ENCODE measurements at regions not wholly inside any gene's neighbourhood (a gene's known extent, or its start where the extent isn't known, plus 50 kb on each side); places are given as distances from the start of the nearest gene placed in this dataset.
"Not testable (repeated sequence)": the region's sequence is repeated elsewhere in the genome, so short reads cannot be mapped to it uniquely, and the experiment has no call there.

GRCh38 chr1:60861961-60862567 lies 220.3 kb upstream of the NFIA start:
- no peak for DNase-seq (ENCODE audit: low read depth, low spot score)

GRCh38 chr1:60859111-60859510 lies 223.2 kb upstream of the NFIA start:
- DNase-seq (ENCODE audit: low read depth, low spot score): no peak

- no peak for DNase-seq (ENCODE audit: low read depth, low spot score)
Observed at GRCh38 chr1:60857851-60858250, 224.5 kb upstream of the NFIA start.

GRCh38 chr1:60850084-60850483 lies 232.3 kb upstream of the NFIA start:
- DNase-seq (ENCODE audit: low read depth, low spot score): no peak

GRCh38 chr1:60849401-60849800 lies 233.0 kb upstream of the NFIA start:
- DNase-seq (ENCODE audit: low read depth, low spot score): no peak

GRCh38 chr1:60848583-60849188 lies 233.7 kb upstream of the NFIA start:
- peak; percentile 62 for DNase-seq (ENCODE audit: low read depth, low spot score)

GRCh38 chr1:60847855-60848582 lies 234.3 kb upstream of the NFIA start:
- peak; percentile 24 for DNase-seq (ENCODE audit: low read depth, low spot score)

GRCh38 chr1:60847391-60847790 lies 235.0 kb upstream of the NFIA start:
- peak; percentile 47 for DNase-seq (ENCODE audit: low read depth, low spot score)

- not testable (repeated sequence) for DNase-seq (ENCODE audit: low read depth, low spot score)
Observed at GRCh38 chr1:60845659-60846058, 236.7 kb upstream of the NFIA start.

GRCh38 chr1:60842304-60842703 lies 240.1 kb upstream of the NFIA start:
- no peak for DNase-seq (ENCODE audit: low read depth, low spot score)

- no peak for DNase-seq (ENCODE audit: low read depth, low spot score)
Observed at GRCh38 chr1:60841116-60842046, 241.0 kb upstream of the NFIA start.

GRCh38 chr1:60840476-60840875 lies 241.9 kb upstream of the NFIA start:
- DNase-seq (ENCODE audit: low read depth, low spot score): not testable (repeated sequence)

- no peak for DNase-seq (ENCODE audit: low read depth, low spot score)
Observed at GRCh38 chr1:60835649-60836048, 246.7 kb upstream of the NFIA start.

- DNase-seq (ENCODE audit: low read depth, low spot score): no peak
Observed at GRCh38 chr1:60833173-60833572, 249.2 kb upstream of the NFIA start.

GRCh38 chr1:60832367-60832766 lies 250.0 kb upstream of the NFIA start:
- DNase-seq (ENCODE audit: low read depth, low spot score): no peak

- DNase-seq (ENCODE audit: low read depth, low spot score): no peak
Observed at GRCh38 chr1:60831780-60832179, 250.6 kb upstream of the NFIA start.

- DNase-seq (ENCODE audit: low read depth, low spot score): no peak
Observed at GRCh38 chr1:60828944-60829343, 253.4 kb upstream of the NFIA start.

GRCh38 chr1:60826320-60827094 lies 255.9 kb upstream of the NFIA start:
- DNase-seq (ENCODE audit: low read depth, low spot score): no peak

- DNase-seq (ENCODE audit: low read depth, low spot score): no peak
Observed at GRCh38 chr1:60825593-60825992, 256.8 kb upstream of the NFIA start.

- DNase-seq (ENCODE audit: low read depth, low spot score): no peak
Observed at GRCh38 chr1:60823151-60823550, 259.2 kb upstream of the NFIA start.

- DNase-seq (ENCODE audit: low read depth, low spot score): no peak
Observed at GRCh38 chr1:60822252-60822651, 260.1 kb upstream of the NFIA start.

Measured in astrocyte of the hippocampus (primary cell).